C4-2B (cell line): ENCODE measurements at regions not wholly inside any gene's neighbourhood (a gene's known extent, or its start where the extent isn't known, plus 50 kb on each side); places are given as distances from the start of the nearest gene placed in this dataset.

Source experiments
- CTCF ChIP-seq: fragments of 450-650 bp; conservative IDR thresholded peaks from 2 replicates; pipeline ENCODE4 v1.5.1; 2017; ENCODE audit warnings: mild to moderate bottlenecking
- ZFX ChIP-seq: fragments of 450-650 bp; IDR thresholded peaks from 2 replicates; pipeline ENCODE4 v1.6.1; 2017

- TF ChIP-seq CTCF (no peak), ZFX (no peak)
These were observed 246.3 kb downstream of the KCNC2 start for GRCh38 chr12:74963304-74963703.
